ENCODE measurements at regions not wholly inside any gene's neighbourhood (a gene's known extent, or its start where the extent isn't known, plus 50 kb on each side); places are given as distances from the start of the nearest gene placed in this dataset.
"Not testable (repeated sequence)": the region's sequence is repeated elsewhere in the genome, so short reads cannot be mapped to it uniquely, and the experiment has no call there.

GRCh38 chr14:71373773-71374172 lies 466.5 kb downstream of the PCNX1 start:
- H3K4me3 ChIP-seq (ENCODE audit: low read depth, low read length) = no peak overlapping the region

GRCh38 chr14:71374989-71375388 lies 467.7 kb downstream of the PCNX1 start:
- H3K4me3 ChIP-seq (ENCODE audit: low read depth, low read length) = no peak overlapping the region

More at GRCh38 chr14:71373773-71374172, 466.5 kb downstream of the PCNX1 start:
- DNase-seq (ENCODE audit: low read depth) = no peak

GRCh38 chr14:71377099-71377498 lies 469.8 kb downstream of the PCNX1 start:
- DNase-seq (ENCODE audit: low read depth) = no peak
- no peak overlapping the region for H3K4me3 ChIP-seq (ENCODE audit: low read depth, low read length)

More at GRCh38 chr14:71374989-71375388, 467.7 kb downstream of the PCNX1 start:
- no peak for DNase-seq (ENCODE audit: low read depth)

- DNase-seq (ENCODE audit: low read depth) = no peak
- no peak overlapping the region for H3K4me3 ChIP-seq (ENCODE audit: low read depth, low read length)
These were observed 473.0 kb downstream of the PCNX1 start for GRCh38 chr14:71380271-71380670.

GRCh38 chr14:71381814-71382213 lies 474.6 kb downstream of the PCNX1 start:
- no peak for DNase-seq (ENCODE audit: low read depth)
- no peak overlapping the region for H3K4me3 ChIP-seq (ENCODE audit: low read depth, low read length)

GRCh38 chr14:71382315-71382714 lies 475.1 kb downstream of the PCNX1 start:
- H3K4me3 ChIP-seq (ENCODE audit: low read depth, low read length) = no peak overlapping the region
- DNase-seq (ENCODE audit: low read depth) = no peak

- DNase-seq (ENCODE audit: low read depth) = no peak
- no peak overlapping the region for H3K4me3 ChIP-seq (ENCODE audit: low read depth, low read length)
These were observed 476.3 kb downstream of the PCNX1 start for GRCh38 chr14:71383510-71383909.

GRCh38 chr14:71384007-71384845 lies 477.0 kb downstream of the PCNX1 start:
- no peak for DNase-seq (ENCODE audit: low read depth)

GRCh38 chr14:71387753-71388152 lies 480.5 kb downstream of the PCNX1 start:
- DNase-seq (ENCODE audit: low read depth) = no peak
- no peak overlapping the region for H3K4me3 ChIP-seq (ENCODE audit: low read depth, low read length)

More at GRCh38 chr14:71384007-71384845, 477.0 kb downstream of the PCNX1 start:
- no peak overlapping the region for H3K4me3 ChIP-seq (ENCODE audit: low read depth, low read length)

GRCh38 chr14:71388336-71388735 lies 481.1 kb downstream of the PCNX1 start:
- no peak overlapping the region for H3K4me3 ChIP-seq (ENCODE audit: low read depth, low read length)

GRCh38 chr14:71388862-71389261 lies 481.6 kb downstream of the PCNX1 start:
- no peak overlapping the region for H3K4me3 ChIP-seq (ENCODE audit: low read depth, low read length)
- DNase-seq (ENCODE audit: low read depth) = no peak

More at GRCh38 chr14:71388336-71388735, 481.1 kb downstream of the PCNX1 start:
- DNase-seq (ENCODE audit: low read depth) = no peak

GRCh38 chr14:71394386-71394785 lies 487.1 kb downstream of the PCNX1 start:
- no peak for DNase-seq (ENCODE audit: low read depth)
- H3K4me3 ChIP-seq (ENCODE audit: low read depth, low read length) = no peak overlapping the region

GRCh38 chr14:71395151-71395604 lies 487.9 kb downstream of the PCNX1 start:
- DNase-seq (ENCODE audit: low read depth) = no peak
- H3K4me3 ChIP-seq (ENCODE audit: low read depth, low read length) = no peak overlapping the region

- no peak for DNase-seq (ENCODE audit: low read depth)
- no peak overlapping the region for H3K4me3 ChIP-seq (ENCODE audit: low read depth, low read length)
These were observed 488.4 kb downstream of the PCNX1 start for GRCh38 chr14:71395636-71396035.

- no peak overlapping the region for H3K4me3 ChIP-seq (ENCODE audit: low read depth, low read length)
- DNase-seq (ENCODE audit: low read depth) = no peak
These were observed 488.9 kb downstream of the PCNX1 start for GRCh38 chr14:71396050-71396677.

- no peak overlapping the region for H3K4me3 ChIP-seq (ENCODE audit: low read depth, low read length)
- no peak for DNase-seq (ENCODE audit: low read depth)
These were observed 490.1 kb downstream of the PCNX1 start for GRCh38 chr14:71397371-71397770.

GRCh38 chr14:71398450-71398849 lies 491.2 kb downstream of the PCNX1 start:
- DNase-seq (ENCODE audit: low read depth) = no peak

GRCh38 chr14:71399057-71399487 lies 491.8 kb downstream of the PCNX1 start:
- no peak for DNase-seq (ENCODE audit: low read depth)

More at GRCh38 chr14:71398450-71398849, 491.2 kb downstream of the PCNX1 start:
- H3K4me3 ChIP-seq (ENCODE audit: low read depth, low read length) = no peak overlapping the region

GRCh38 chr14:71400871-71401321 lies 493.6 kb downstream of the PCNX1 start:
- DNase-seq (ENCODE audit: low read depth) = no peak
- no peak overlapping the region for H3K4me3 ChIP-seq (ENCODE audit: low read depth, low read length)

More at GRCh38 chr14:71399057-71399487, 491.8 kb downstream of the PCNX1 start:
- H3K4me3 ChIP-seq (ENCODE audit: low read depth, low read length) = no peak overlapping the region

GRCh38 chr14:71402415-71402814 lies 495.2 kb downstream of the PCNX1 start:
- not testable (repeated sequence) for H3K4me3 ChIP-seq (ENCODE audit: low read depth, low read length); DNase-seq (ENCODE audit: low read depth)

Data from skeletal muscle cell (primary cell).